Chondrocyte (in vitro differentiated cells): ENCODE measurements at regions not wholly inside any gene's neighbourhood (a gene's known extent, or its start where the extent isn't known, plus 50 kb on each side); places are given as distances from the start of the nearest gene placed in this dataset.
"Not testable (repeated sequence)": the region's sequence is repeated elsewhere in the genome, so short reads cannot be mapped to it uniquely, and the experiment has no call there.

Experiments
- DNase-seq: peaks from one replicate; pipeline ENCODE4 v3.0.0; 2021; ENCODE audit warnings: mixed read lengths, low spot score
- H3K27ac Mint-ChIP-seq: one replicate; pipeline ENCODE4 v1.8.0; 2021; ENCODE audit warnings: mild to moderate bottlenecking, moderate library complexity, mixed read lengths; ENCODE audit not compliant: unreplicated experiment
- H3K27me3 Mint-ChIP-seq: 2 replicates; pipeline ENCODE4 v1.8.0; 2021; ENCODE audit warnings: low read depth, mixed read lengths
- H3K36me3 Mint-ChIP-seq: 2 replicates; pipeline ENCODE4 v1.8.0; 2021; ENCODE audit warnings: low read depth, mixed read lengths
- H3K4me1 Mint-ChIP-seq: 2 replicates; pipeline ENCODE4 v1.8.0; 2021; ENCODE audit warnings: low read depth, mild to moderate bottlenecking, mixed read lengths
- H3K4me3 Mint-ChIP-seq: one replicate; pipeline ENCODE4 v1.8.0; 2021; ENCODE audit warnings: mild to moderate bottlenecking, moderate library complexity, mixed read lengths; ENCODE audit not compliant: unreplicated experiment
- H3K9me3 Mint-ChIP-seq: 2 replicates; pipeline ENCODE4 v1.8.0; 2021; ENCODE audit warnings: low read depth, mixed read lengths
- TF ChIP-seq, protein P1 (sequence below): fragments of 200-600 bp; sonication (generic); IDR thresholded peaks from 2 replicates; pipeline ENCODE4 v1.5.0; 2021; ENCODE audit warnings: antibody characterized with exemption, mild to moderate bottlenecking, moderate library complexity

DNA sequence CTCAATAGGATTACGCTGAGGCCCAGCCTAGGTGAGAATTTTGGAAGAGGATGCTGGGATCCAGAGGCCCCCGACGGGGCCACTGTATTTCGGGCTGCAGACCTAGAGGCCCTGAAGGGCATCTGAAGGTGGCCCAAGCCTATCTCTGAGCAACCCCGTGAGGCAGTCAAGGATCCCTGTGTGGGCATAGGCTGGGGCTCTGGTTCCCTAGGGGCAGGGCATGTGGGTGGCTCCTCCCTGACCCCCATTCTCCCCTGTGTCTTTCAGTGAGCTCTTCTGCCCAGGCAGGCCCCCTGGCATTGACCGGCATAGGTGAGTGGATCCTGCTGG, 216.0 kb downstream of the SNRPN start:
- DNase-seq: no peak
- Mint-ChIP-seq H3K9me3 (peaks cover 35% of the 10 kb centered on the region), H3K36me3 (peaks cover 2% of the 10 kb centered on the region), H3K4me3 (no peak overlapping the region), H3K27ac (no peak overlapping the region), H3K4me1 (no peaks in the 10 kb centered on the region), H3K27me3 (no peaks in the 10 kb centered on the region)
- TF ChIP-seq, protein P1, sequence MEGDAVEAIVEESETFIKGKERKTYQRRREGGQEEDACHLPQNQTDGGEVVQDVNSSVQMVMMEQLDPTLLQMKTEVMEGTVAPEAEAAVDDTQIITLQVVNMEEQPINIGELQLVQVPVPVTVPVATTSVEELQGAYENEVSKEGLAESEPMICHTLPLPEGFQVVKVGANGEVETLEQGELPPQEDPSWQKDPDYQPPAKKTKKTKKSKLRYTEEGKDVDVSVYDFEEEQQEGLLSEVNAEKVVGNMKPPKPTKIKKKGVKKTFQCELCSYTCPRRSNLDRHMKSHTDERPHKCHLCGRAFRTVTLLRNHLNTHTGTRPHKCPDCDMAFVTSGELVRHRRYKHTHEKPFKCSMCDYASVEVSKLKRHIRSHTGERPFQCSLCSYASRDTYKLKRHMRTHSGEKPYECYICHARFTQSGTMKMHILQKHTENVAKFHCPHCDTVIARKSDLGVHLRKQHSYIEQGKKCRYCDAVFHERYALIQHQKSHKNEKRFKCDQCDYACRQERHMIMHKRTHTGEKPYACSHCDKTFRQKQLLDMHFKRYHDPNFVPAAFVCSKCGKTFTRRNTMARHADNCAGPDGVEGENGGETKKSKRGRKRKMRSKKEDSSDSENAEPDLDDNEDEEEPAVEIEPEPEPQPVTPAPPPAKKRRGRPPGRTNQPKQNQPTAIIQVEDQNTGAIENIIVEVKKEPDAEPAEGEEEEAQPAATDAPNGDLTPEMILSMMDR: no peak

DNA sequence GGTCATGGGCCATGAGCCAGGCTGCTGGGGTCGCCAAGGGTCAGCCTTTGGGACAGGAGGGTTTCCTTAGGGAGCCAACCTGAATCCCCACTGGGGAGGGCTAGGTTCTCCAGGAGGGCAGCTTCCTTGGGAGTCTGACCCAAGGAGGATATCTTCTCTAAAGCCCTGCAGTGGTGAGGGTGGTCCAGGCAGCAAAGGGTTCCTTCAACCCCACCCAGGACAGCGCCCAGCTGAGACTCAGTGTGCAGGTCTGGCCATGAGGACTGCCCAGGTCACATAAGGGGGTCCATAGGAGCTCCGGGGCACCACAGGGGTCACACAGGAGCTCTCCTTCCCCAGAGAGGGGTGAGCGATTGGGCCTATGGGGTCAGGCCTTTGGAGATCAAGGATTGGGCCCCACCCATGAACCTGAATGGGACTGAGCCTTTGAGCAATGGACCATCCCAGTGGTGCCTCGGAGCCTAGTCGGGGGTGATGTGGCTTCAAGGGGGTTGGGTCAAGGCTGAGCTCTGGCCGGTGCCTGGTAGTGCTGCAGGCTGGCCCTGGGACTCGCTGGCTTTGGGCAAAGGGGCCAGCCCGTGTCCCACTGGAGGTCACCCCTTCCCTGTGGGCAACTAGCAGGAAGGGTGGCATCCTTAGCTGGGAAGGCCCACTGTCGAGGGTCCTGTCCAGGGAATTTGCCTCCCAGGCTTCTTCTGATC, 216.5 kb downstream of the SNRPN start:
- H3K27ac Mint-ChIP-seq: no peak overlapping the region
- H3K36me3 Mint-ChIP-seq: peaks cover 2% of the 10 kb centered on the region
- H3K9me3 Mint-ChIP-seq: peaks cover 40% of the 10 kb centered on the region
- no peaks in the 10 kb centered on the region for H3K27me3 Mint-ChIP-seq
- DNase-seq: peak; percentile 86
- TF ChIP-seq, protein P1: no peak
- H3K4me3 Mint-ChIP-seq: no peak overlapping the region
- no peaks in the 10 kb centered on the region for H3K4me1 Mint-ChIP-seq

DNA sequence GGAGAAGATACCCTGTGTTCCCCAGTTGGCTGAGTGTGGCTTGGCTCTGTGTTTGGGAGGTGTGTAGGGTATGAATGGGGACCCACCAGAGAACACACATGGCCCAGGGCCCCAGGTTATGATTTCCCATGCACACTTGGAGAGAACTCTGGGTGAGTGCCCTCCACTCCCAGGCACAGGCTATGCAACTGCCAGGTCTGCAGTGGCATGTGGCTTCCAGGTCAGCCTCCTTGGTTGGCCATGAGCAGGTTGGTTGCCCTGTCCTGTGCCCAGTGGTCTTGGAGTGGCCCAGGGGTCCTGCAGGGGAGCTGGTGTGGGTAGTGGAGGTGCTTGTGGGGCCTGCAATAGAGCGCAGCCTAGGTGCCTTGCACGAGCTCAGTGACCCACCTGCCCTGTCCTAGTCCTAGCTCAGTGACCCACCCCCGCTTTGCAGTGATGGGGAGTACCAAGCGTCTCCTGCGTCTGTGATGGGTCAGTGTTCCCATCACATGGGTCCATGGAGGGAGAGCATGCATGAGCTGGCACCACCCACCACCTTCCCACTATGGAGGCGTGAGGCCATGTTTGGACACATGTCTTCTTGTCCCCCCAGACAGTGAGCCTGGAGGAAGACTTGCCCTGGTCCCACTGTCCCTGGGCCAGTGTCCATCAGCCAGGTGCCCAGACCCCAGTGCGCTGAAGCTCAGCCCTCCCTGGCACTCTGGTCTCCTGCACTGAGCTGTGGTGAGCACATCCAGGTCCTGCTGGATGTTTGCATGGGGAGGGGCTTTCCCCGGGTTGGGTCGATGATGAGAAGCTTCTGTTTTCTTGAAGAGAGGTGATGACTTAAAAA, 217.3 kb downstream of the SNRPN start:
- Mint-ChIP-seq H3K27ac (no peak overlapping the region), H3K4me1 (no peaks in the 10 kb centered on the region), H3K27me3 (no peaks in the 10 kb centered on the region), H3K36me3 (peaks cover 2% of the 10 kb centered on the region), H3K9me3 (peaks cover 44% of the 10 kb centered on the region), H3K4me3 (no peak overlapping the region)
- DNase-seq: peak; percentile 80
- TF ChIP-seq, protein P1: no peak

DNA sequence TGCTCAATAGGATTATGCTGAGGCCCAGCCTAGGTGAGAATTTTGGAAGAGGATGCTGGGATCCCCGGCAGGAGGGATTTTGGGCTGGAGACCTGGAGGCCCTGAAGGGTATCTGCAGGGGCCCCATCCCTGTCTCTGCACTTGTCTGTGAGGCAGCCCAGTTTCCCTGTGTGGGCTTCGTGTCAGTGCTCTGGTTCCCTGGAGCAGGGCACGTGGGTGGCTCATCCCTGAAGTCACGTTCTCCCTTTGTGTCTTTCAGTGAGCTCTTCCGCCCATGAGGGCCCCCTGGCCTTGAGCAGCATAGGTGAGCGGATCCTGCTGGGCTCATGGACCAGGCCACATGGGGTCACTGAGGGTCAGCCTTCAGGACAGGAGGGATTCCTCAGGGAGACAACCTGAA, 217.9 kb downstream of the SNRPN start:
- Mint-ChIP-seq H3K9me3 (peaks cover 46% of the 10 kb centered on the region), H3K27ac (no peak overlapping the region), H3K4me1 (no peaks in the 10 kb centered on the region), H3K4me3 (no peak overlapping the region), H3K27me3 (no peaks in the 10 kb centered on the region), H3K36me3 (peaks cover 2% of the 10 kb centered on the region)
- peak; percentile 64 for DNase-seq
- TF ChIP-seq, protein P1: no peak

DNA sequence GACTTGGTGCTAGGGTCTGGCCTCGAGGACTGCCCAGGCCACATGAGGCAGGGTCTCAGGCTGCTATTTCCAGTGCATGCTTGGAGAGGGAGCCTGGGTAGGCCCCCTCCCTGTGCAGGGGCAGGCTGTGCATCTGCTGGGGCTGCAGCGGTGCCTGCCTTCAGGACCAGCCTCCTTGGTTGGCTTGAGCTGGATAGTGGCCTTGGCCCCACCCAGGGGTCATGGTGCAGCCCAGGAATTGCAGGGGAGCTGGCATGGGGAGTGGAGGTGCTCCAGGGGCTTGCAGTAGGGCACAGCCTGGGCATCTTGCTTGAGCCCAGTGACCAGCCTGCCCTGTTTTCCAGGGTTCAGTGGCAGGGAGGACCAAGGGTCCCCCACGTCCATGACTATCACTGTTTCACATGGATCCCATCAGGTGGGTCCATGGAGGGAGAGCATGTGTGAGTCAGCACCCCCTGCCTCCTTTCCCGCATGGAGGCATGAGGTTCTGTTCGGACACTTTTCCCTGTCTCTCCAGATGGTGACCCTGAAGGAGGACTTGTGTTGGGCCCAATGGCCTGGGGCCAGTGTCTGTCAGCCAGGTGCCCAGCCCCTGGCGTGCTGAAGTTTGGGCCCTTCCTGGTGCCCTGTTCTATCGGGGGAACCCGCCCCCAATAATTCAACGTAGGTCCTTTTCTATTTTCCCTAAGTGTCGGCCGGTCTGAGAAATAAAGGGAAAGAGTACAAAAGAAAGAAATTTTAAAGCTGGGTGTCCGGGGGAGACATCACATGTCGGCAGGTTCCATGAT, 218.6 kb downstream of the SNRPN start:
- H3K4me3 Mint-ChIP-seq: no peak overlapping the region
- H3K4me1 Mint-ChIP-seq: no peaks in the 10 kb centered on the region
- DNase-seq: peak; percentile 57
- H3K27me3 Mint-ChIP-seq: no peaks in the 10 kb centered on the region
- TF ChIP-seq, protein P1: no peak
- H3K9me3 Mint-ChIP-seq: peaks cover 46% of the 10 kb centered on the region
- no peak overlapping the region for H3K27ac Mint-ChIP-seq
- H3K36me3 Mint-ChIP-seq: peaks cover 2% of the 10 kb centered on the region

DNA sequence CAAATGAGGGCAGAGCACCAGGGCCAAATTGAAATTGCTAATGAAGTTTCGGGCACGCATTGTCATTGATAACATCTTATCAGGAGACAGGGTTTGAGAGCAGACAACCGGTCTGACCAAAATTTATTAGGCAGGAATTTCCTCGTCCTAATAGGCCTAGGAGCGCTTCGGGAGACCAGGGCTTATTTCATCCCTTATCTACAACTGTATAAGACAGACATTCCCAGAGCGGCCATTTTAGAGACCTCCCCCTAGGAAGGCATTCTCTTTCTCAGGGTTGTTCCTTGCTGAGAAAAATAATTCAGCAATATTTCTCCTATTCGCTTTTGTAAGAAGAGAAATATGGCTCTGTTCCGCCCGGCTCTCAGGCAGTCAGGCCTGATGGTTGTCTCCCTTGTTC, 219.4 kb downstream of the SNRPN start:
- H3K4me3 Mint-ChIP-seq, DNase-seq, H3K4me1 Mint-ChIP-seq, H3K27ac Mint-ChIP-seq, H3K36me3 Mint-ChIP-seq, H3K27me3 Mint-ChIP-seq: not testable (repeated sequence)
- H3K9me3 Mint-ChIP-seq: peaks cover 48% of the 10 kb centered on the region
